ENCODE measurements at regions not wholly inside any gene's neighbourhood (a gene's known extent, or its start where the extent isn't known, plus 50 kb on each side); places are given as distances from the start of the nearest gene placed in this dataset.
A peak's percentile ranks its signal among the peaks of the same experiment; 100 is the strongest.

- no peaks in the 10 kb centered on the region for H3K79me2 ChIP-seq (ENCODE audit: control insufficient read depth, insufficient read depth, low read length)
- H3K4me2 ChIP-seq (ENCODE audit: extremely low read depth, insufficient read depth, low read length) = no peak overlapping the region
- H3K4me1 ChIP-seq (ENCODE audit: control insufficient read depth, extremely low read depth, insufficient read depth, low read length) = no peaks in the 10 kb centered on the region
- no peak overlapping the region for H3K27ac ChIP-seq (ENCODE audit: insufficient read depth, low read length)
- TF ChIP-seq CTCF (conservative IDR thresholded peaks at IDR 0.05 in 1 of 2, IDR thresholded peaks at IDR 0.05 in 1 of 2; ENCODE audit: low read depth in 1 of 2, low read length in 2 of 2) (no peak), EZH2 (IDR thresholded peaks at IDR 0.05; ENCODE audit: low read length, missing control alignments) (no peak)
- H3K9me3 ChIP-seq (ENCODE audit: control insufficient read depth, insufficient read depth, low read depth, low read length) = no peaks in the 10 kb centered on the region
- no peak overlapping the region for H3K4me3 ChIP-seq (replicated peaks in 1 of 4; ENCODE audit: control extremely low read depth in 1 of 4, insufficient read depth in 1 of 4, low read depth in 3 of 4, low read length in 4 of 4)
- H3K36me3 ChIP-seq (ENCODE audit: control insufficient read depth, insufficient read depth, low read length) = no peaks in the 10 kb centered on the region
- no peaks in the 10 kb centered on the region for H3K27me3 ChIP-seq (ENCODE audit: control insufficient read depth, insufficient read depth, low read length)
- no peak for DNase-seq (ENCODE audit: low read depth in 2 of 2)
- no peak overlapping the region for H3K9ac ChIP-seq (ENCODE audit: insufficient read depth, low read length)
- H4K20me1 ChIP-seq (ENCODE audit: control insufficient read depth, extremely low read depth, insufficient read depth, low read length) = no peaks in the 10 kb centered on the region
- no peak overlapping the region for H2AFZ ChIP-seq (ENCODE audit: low read length)
Measured at GRCh38 chr2:191559569-191559968, 118.4 kb upstream of the NABP1 start.

GRCh38 chr2:191560411-191560980 is 117.4 kb upstream of the NABP1 start:
- TF ChIP-seq EZH2 (IDR thresholded peaks at IDR 0.05; ENCODE audit: low read length, missing control alignments) (no peak), CTCF (conservative IDR thresholded peaks at IDR 0.05 in 1 of 2, IDR thresholded peaks at IDR 0.05 in 1 of 2; ENCODE audit: low read depth in 1 of 2, low read length in 2 of 2) (no peak)
- Histone ChIP-seq H3K4me3 (replicated peaks in 1 of 4; ENCODE audit: control extremely low read depth in 1 of 4, insufficient read depth in 1 of 4, low read depth in 3 of 4, low read length in 4 of 4) (no peak overlapping the region), H3K36me3 (ENCODE audit: control insufficient read depth, insufficient read depth, low read length) (no peaks in the 10 kb centered on the region), H3K27me3 (ENCODE audit: control insufficient read depth, insufficient read depth, low read length) (no peaks in the 10 kb centered on the region), H2AFZ (ENCODE audit: low read length) (peak overlapping the region; percentile 37), H4K20me1 (ENCODE audit: control insufficient read depth, extremely low read depth, insufficient read depth, low read length) (no peaks in the 10 kb centered on the region), H3K9me3 (ENCODE audit: control insufficient read depth, insufficient read depth, low read depth, low read length) (no peaks in the 10 kb centered on the region), H3K4me1 (ENCODE audit: control insufficient read depth, extremely low read depth, insufficient read depth, low read length) (no peaks in the 10 kb centered on the region), H3K27ac (ENCODE audit: insufficient read depth, low read length) (no peak overlapping the region), H3K79me2 (ENCODE audit: control insufficient read depth, insufficient read depth, low read length) (no peaks in the 10 kb centered on the region), H3K4me2 (ENCODE audit: extremely low read depth, insufficient read depth, low read length) (no peak overlapping the region), H3K9ac (ENCODE audit: insufficient read depth, low read length) (no peak overlapping the region)
- DNase-seq (ENCODE audit: low read depth in 2 of 2) = no peak

- Histone ChIP-seq H3K27ac (ENCODE audit: insufficient read depth, low read length) (no peak overlapping the region), H3K4me3 (replicated peaks in 1 of 4; ENCODE audit: control extremely low read depth in 1 of 4, insufficient read depth in 1 of 4, low read depth in 3 of 4, low read length in 4 of 4) (no peak overlapping the region), H3K9ac (ENCODE audit: insufficient read depth, low read length) (no peak overlapping the region), H3K4me1 (ENCODE audit: control insufficient read depth, extremely low read depth, insufficient read depth, low read length) (no peaks in the 10 kb centered on the region), H4K20me1 (ENCODE audit: control insufficient read depth, extremely low read depth, insufficient read depth, low read length) (no peaks in the 10 kb centered on the region), H3K9me3 (ENCODE audit: control insufficient read depth, insufficient read depth, low read depth, low read length) (no peaks in the 10 kb centered on the region), H3K79me2 (ENCODE audit: control insufficient read depth, insufficient read depth, low read length) (no peaks in the 10 kb centered on the region), H3K27me3 (ENCODE audit: control insufficient read depth, insufficient read depth, low read length) (no peaks in the 10 kb centered on the region), H3K36me3 (ENCODE audit: control insufficient read depth, insufficient read depth, low read length) (no peaks in the 10 kb centered on the region), H3K4me2 (ENCODE audit: extremely low read depth, insufficient read depth, low read length) (no peak overlapping the region), H2AFZ (ENCODE audit: low read length) (no peak overlapping the region)
- no peak for TF ChIP-seq EZH2 (IDR thresholded peaks at IDR 0.05; ENCODE audit: low read length, missing control alignments)
- TF ChIP-seq CTCF (conservative IDR thresholded peaks at IDR 0.05 in 1 of 2, IDR thresholded peaks at IDR 0.05 in 1 of 2; ENCODE audit: low read depth in 1 of 2, low read length in 2 of 2) = no peak
- no peak for DNase-seq (ENCODE audit: low read depth in 2 of 2)
Measured at GRCh38 chr2:191565120-191565519, 112.8 kb upstream of the NABP1 start.
